CD8-positive, alpha-beta memory T cell (primary cell): ENCODE measurements at regions not wholly inside any gene's neighbourhood (a gene's known extent, or its start where the extent isn't known, plus 50 kb on each side); places are given as distances from the start of the nearest gene placed in this dataset.

Experiments
- CTCF ChIA-PET: fragments of 350-600 bp; sonication (Branson Sonifier 250); formaldehyde crosslinking; loops from one replicate; lab custom pipeline; 2021; ENCODE audit warnings: antibody characterized with exemption; lab: Charles Lee
- POLR2A ChIA-PET: fragments of 350-600 bp; sonication (Branson Sonifier 250); formaldehyde crosslinking; loops from one replicate; lab custom pipeline; 2021; ENCODE audit warnings: antibody characterized with exemption; lab: Charles Lee
- DNase-seq, 5 donors: peaks; one replicate each; pipeline versions ENCODE4 v3.0.0 to v3.0.0-alpha.2; 2020 to 2022; ENCODE audit warnings: mixed read lengths in 1 of 5
- H3K27ac ChIP-seq: one replicate; pipeline ENCODE4 v1.7.0; 2013; ENCODE audit warnings: low read depth, mild to moderate bottlenecking, low read length, moderate library complexity
- H3K27me3 ChIP-seq: 2 replicates; pipeline ENCODE4 v1.7.0; 2013; ENCODE audit warnings: low read length, mild to moderate bottlenecking; ENCODE audit not compliant: insufficient read depth, poor library complexity, severe bottlenecking
- H3K36me3 ChIP-seq: 2 replicates; pipeline ENCODE4 v1.7.0; 2013; ENCODE audit warnings: mild to moderate bottlenecking, low read length, moderate library complexity; ENCODE audit not compliant: insufficient read depth
- H3K4me1 ChIP-seq: 2 replicates; pipeline ENCODE4 v1.7.0; 2013; ENCODE audit warnings: mild to moderate bottlenecking, low read length, moderate library complexity; ENCODE audit not compliant: insufficient read depth
- H3K4me3 ChIP-seq: 2 replicates; pipeline ENCODE4 v1.7.0; 2013; ENCODE audit warnings: mild to moderate bottlenecking, low read length
- H3K9me3 ChIP-seq: 2 replicates; pipeline ENCODE4 v1.7.0; 2013; ENCODE audit warnings: mild to moderate bottlenecking, low read length
- H3K27ac Mint-ChIP-seq, 8 donors: one replicate each; pipeline ENCODE4 v1.8.0; 2020 to 2021; ENCODE audit warnings: mixed read lengths in 8 of 8, mild to moderate bottlenecking in 6 of 8, inconsistent platforms in 3 of 8, moderate library complexity in 3 of 8
- H3K27me3 Mint-ChIP-seq, 2 donors: one replicate each; pipeline ENCODE4 v1.8.0; 2020 to 2021; ENCODE audit warnings: mixed read lengths in 2 of 2, mild to moderate bottlenecking in 1 of 2, moderate library complexity in 1 of 2
- H3K36me3 Mint-ChIP-seq, 3 donors: one replicate each; pipeline ENCODE4 v1.8.0; 2020 to 2021; ENCODE audit warnings: mixed read lengths in 3 of 3, inconsistent platforms in 1 of 3, mild to moderate bottlenecking in 1 of 3
- H3K4me1 Mint-ChIP-seq, 3 donors: one replicate each; pipeline ENCODE4 v1.8.0; 2020 to 2021; ENCODE audit warnings: mixed read lengths in 3 of 3, inconsistent platforms in 1 of 3, mild to moderate bottlenecking in 1 of 3
- H3K4me3 Mint-ChIP-seq, 7 donors: one replicate each; pipeline ENCODE4 v1.8.0; 2020 to 2021; ENCODE audit warnings: mixed read lengths in 7 of 7, mild to moderate bottlenecking in 6 of 7, moderate library complexity in 4 of 7, inconsistent platforms in 2 of 7
- H3K9me3 Mint-ChIP-seq, 5 donors: one replicate each; pipeline ENCODE4 v1.8.0; 2020 to 2022; ENCODE audit warnings: mixed read lengths in 5 of 5, mild to moderate bottlenecking in 3 of 5, moderate library complexity in 2 of 5, inconsistent platforms in 1 of 5

DNA sequence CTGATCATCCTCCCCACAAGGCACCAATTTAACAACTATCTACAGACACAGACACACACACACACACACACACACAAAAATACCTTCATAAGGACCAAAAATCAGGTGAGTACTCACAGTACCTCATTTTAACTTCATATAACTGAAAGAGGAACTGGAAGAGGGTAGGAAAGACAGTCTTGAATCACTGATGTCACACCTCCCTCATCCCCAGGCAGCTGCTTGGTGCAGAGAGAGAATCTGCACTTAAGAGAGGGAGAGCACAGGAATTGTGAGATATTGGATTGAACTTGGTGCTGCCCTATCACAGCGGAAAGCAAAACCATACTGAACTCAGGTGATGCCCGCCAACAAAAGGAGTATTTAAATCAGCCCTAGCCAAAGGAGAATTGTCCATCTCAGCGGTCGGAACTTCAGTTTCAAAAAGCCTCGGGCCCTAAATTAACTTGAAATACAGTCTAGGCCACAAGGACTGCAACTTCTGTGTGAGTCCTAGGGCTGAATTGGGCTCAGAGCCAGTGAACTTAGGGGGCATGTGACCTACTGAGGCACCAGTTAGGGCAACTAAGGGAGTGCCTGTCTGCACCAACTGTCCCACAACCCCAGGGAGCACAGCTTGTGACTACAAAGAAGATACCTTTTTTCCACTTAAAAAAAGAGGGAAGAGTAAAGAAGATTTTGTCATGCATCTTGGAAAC, 211.1 kb downstream of the LRATD1 start:
- ChIA-PET CTCF (no interaction called here), POLR2A (no interaction called here)
- H3K27ac Mint-ChIP-seq = no peak overlapping the region
- H3K4me3 Mint-ChIP-seq = no peak overlapping the region
- H3K27ac ChIP-seq = no peak overlapping the region
- no peaks in the 10 kb centered on the region for H3K27me3 ChIP-seq
- H3K9me3 Mint-ChIP-seq = peaks cover 12 to 27% (median 17%) of the 10 kb centered on the region in 5 donors
- H3K9me3 ChIP-seq = no peaks in the 10 kb centered on the region
- no peak for DNase-seq
- no peaks in the 10 kb centered on the region for H3K36me3 ChIP-seq
- H3K4me1 ChIP-seq = no peaks in the 10 kb centered on the region
- H3K36me3 Mint-ChIP-seq = peaks cover 0 to 4% (median 0%) of the 10 kb centered on the region in 3 donors
- no peaks in the 10 kb centered on the region for H3K4me1 Mint-ChIP-seq
- H3K4me3 ChIP-seq = no peak overlapping the region
- peaks cover 0 to 2% of the 10 kb centered on the region in 2 donors for H3K27me3 Mint-ChIP-seq

DNA sequence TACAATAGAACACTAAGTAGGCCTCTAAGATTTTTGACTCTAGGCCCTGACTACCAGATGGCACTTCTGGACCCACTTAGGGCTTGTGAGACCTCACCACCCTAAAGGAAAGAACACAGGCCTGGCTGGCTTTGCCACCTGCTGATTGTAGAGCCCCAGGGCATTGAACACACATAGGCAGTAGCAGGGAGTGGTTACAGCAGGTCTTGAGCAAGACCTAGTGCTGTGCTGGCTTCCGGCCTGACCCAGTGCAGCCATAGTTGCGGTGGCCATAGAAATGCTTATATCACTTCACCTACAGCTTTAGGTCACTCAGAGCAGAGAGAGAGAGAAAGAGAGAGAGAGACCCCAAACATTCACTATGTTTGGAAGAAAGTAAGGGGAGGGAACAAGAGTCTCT, 223.2 kb downstream of the LRATD1 start:
- Histone ChIP-seq H3K4me3 (no peak overlapping the region), H3K27ac (no peak overlapping the region), H3K27me3 (no peaks in the 10 kb centered on the region), H3K36me3 (no peaks in the 10 kb centered on the region), H3K4me1 (no peaks in the 10 kb centered on the region), H3K9me3 (no peaks in the 10 kb centered on the region)
- no peaks in the 10 kb centered on the region for H3K4me1 Mint-ChIP-seq
- H3K27ac Mint-ChIP-seq = no peak overlapping the region
- H3K9me3 Mint-ChIP-seq = peaks cover 3 to 26% (median 4%) of the 10 kb centered on the region in 5 donors
- no peaks in the 10 kb centered on the region for H3K27me3 Mint-ChIP-seq
- ChIA-PET CTCF (no interaction called here), POLR2A (no interaction called here)
- DNase-seq = no peak
- H3K36me3 Mint-ChIP-seq = no peaks in the 10 kb centered on the region
- no peak overlapping the region for H3K4me3 Mint-ChIP-seq

DNA sequence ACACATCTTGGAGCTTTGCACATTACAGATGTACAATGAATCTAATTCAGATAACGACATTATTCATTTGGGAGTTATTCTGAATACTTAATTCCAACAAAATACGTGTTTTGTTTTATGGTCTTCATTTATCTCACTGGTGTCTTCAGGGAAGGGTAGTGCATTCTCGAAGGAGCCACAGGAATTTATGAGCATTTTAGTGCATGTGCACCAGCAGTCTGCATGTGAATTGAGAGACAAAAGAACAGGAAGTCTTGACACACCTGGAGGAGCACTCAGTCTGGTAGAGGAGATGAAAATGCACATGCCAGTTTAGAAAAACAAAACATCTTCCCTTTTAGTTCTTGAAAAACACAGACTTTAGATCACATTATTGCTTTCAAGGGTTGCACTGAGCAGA, 228.7 kb downstream of the LRATD1 start:
- Histone ChIP-seq H3K36me3 (no peaks in the 10 kb centered on the region), H3K27ac (no peak overlapping the region), H3K27me3 (no peaks in the 10 kb centered on the region), H3K9me3 (no peaks in the 10 kb centered on the region), H3K4me3 (no peak overlapping the region), H3K4me1 (no peaks in the 10 kb centered on the region)
- H3K27me3 Mint-ChIP-seq = no peaks in the 10 kb centered on the region
- H3K4me3 Mint-ChIP-seq = no peak overlapping the region
- H3K9me3 Mint-ChIP-seq = peaks cover 6 to 24% (median 9%) of the 10 kb centered on the region in 5 donors
- H3K27ac Mint-ChIP-seq = no peak overlapping the region
- no peaks in the 10 kb centered on the region for H3K36me3 Mint-ChIP-seq
- H3K4me1 Mint-ChIP-seq = no peaks in the 10 kb centered on the region
- CTCF ChIA-PET = no interaction called here
- POLR2A ChIA-PET = no interaction called here
- no peak for DNase-seq

DNA sequence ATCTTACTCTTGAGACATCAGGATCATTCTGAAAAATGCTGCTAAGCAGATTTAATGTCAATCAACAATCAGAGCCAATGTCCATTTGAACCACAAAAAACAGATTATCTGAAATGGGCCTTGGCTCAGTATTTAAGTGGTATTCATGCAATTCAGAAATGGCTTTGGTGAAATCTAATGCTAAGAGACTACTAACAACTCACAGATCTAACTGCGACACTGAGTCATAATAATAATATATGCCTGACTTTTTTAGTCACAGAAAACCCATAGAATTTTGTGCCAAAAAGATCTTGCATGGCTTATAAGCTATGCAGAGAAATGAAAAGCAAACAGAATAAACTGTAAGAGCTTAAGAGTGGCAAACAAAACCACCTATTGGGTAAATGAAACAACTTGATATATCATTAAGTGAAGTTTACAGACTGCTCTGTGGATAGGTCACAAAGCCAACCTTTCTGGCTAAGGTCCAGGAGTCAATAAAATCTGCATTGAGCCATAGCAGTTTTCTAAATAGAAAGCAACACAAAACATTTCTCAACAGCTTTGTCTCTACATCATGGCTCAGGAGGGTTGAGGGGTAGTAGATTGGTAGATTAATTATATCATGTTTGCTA, 234.3 kb downstream of the LRATD1 start:
- Histone ChIP-seq H3K4me1 (no peaks in the 10 kb centered on the region), H3K27me3 (no peaks in the 10 kb centered on the region), H3K4me3 (no peak overlapping the region), H3K27ac (no peak overlapping the region), H3K36me3 (no peaks in the 10 kb centered on the region), H3K9me3 (no peaks in the 10 kb centered on the region)
- CTCF ChIA-PET = no interaction called here
- H3K27ac Mint-ChIP-seq = no peak overlapping the region
- POLR2A ChIA-PET = no interaction called here
- no peaks in the 10 kb centered on the region for H3K4me1 Mint-ChIP-seq
- DNase-seq = no peak
- H3K9me3 Mint-ChIP-seq = peaks cover 0 to 15% (median 4%) of the 10 kb centered on the region in 5 donors
- no peak overlapping the region for H3K4me3 Mint-ChIP-seq
- no peaks in the 10 kb centered on the region for H3K36me3 Mint-ChIP-seq
- peaks cover 0 to 3% of the 10 kb centered on the region in 2 donors for H3K27me3 Mint-ChIP-seq

DNA sequence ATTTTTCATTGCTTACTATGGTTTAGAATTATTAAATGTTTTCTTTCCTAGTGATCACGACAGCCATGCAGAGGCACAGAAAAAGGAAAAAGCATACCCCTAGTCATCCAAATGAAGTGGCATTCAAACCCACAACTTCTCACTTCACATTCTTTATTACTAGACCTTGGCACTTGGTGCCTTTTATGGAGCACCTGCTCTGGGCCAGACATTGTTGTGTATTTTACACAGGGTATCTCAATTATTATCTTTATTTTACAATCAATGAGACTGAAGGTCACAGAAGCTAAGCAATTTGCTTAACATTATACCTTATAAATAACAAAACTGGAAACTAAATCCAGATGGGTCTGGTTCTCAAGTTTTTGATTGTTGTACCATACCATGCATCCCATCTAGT, 235.3 kb downstream of the LRATD1 start:
- no peaks in the 10 kb centered on the region for H3K4me1 ChIP-seq
- POLR2A ChIA-PET = no interaction called here
- H3K4me3 ChIP-seq = no peak overlapping the region
- H3K27me3 ChIP-seq = no peaks in the 10 kb centered on the region
- Mint-ChIP-seq H3K9me3 (peaks cover 0 to 15% (median 4%) of the 10 kb centered on the region in 5 donors), H3K27ac (no peak overlapping the region), H3K36me3 (no peaks in the 10 kb centered on the region), H3K27me3 (peaks cover 0 to 3% of the 10 kb centered on the region in 2 donors), H3K4me1 (no peaks in the 10 kb centered on the region), H3K4me3 (no peak overlapping the region)
- no peak for DNase-seq
- CTCF ChIA-PET = no interaction called here
- H3K9me3 ChIP-seq = no peaks in the 10 kb centered on the region
- H3K27ac ChIP-seq = no peak overlapping the region
- no peaks in the 10 kb centered on the region for H3K36me3 ChIP-seq

DNA sequence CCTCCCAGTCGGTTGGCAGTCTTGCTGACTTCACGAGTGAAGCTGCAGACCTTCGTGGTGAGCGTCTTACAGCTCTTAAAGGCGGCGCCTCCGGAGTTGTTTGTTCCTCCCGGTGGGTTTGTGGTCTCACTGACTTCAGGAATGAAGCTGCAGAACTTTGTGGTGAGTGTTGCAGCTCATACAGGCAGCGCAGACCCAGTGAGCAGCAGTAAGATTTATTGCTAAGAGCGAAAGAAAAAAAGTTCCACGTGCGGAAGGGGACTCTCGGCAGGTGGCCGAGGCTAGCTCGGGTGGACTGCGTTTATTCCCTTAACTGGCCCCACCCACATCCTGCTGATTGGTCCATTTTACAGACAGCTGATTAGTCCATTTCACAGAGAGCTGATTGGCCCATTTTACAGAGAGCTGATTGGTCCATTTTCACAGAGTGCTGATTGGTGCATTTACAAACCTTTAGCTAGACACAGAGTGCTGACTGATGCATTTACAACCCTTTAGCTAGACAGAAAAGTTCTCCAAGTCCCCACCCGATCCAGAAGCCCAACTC, 240.3 kb downstream of the LRATD1 start:
- Mint-ChIP-seq H3K36me3 (no peaks in the 10 kb centered on the region), H3K4me1 (no peaks in the 10 kb centered on the region), H3K27me3 (peaks cover 0 to 3% of the 10 kb centered on the region in 2 donors), H3K27ac (no peak overlapping the region), H3K9me3 (peaks cover 0 to 8% (median 3%) of the 10 kb centered on the region in 5 donors), H3K4me3 (peak overlapping the region in 2 of 7 donors; percentile 35 to 51)
- no peak for DNase-seq
- CTCF ChIA-PET = no interaction called here
- Histone ChIP-seq H3K27ac (no peak overlapping the region), H3K27me3 (no peaks in the 10 kb centered on the region), H3K36me3 (no peaks in the 10 kb centered on the region), H3K4me3 (no peak overlapping the region), H3K4me1 (no peaks in the 10 kb centered on the region), H3K9me3 (no peaks in the 10 kb centered on the region)
- POLR2A ChIA-PET = no interaction called here

DNA sequence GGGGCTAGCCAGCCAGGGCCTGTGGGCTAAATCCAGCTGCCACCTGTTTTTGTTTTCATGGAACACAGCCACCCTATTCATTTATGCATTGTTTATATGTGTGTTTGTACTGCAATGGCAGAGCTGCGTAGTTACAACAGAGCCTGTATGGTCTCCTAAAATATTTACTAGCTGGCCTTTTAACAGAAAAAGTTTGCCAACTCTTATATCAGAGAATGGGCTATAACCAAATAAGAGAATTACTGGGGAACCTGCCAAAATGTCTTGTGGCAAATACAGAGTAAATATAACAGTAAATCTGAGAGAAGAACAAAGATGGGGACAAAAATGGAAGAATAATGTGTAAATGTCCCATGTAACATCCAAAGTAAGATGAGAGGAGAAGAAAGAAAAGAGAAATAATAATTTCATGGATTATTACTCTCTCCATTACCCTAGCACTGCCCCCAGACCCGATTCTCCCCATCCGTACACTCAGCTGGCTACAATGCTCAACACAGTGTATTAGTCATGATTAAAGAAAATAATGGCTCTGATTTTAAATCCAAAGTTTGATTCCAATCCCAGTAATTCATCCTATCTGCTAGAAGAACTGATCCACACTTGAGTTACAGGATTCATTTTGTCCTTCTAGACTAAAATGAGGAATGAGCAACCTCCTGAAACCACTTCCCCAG, 249.3 kb downstream of the LRATD1 start:
- Mint-ChIP-seq H3K27me3 (peaks cover 0 to 2% of the 10 kb centered on the region in 2 donors), H3K9me3 (no peaks in the 10 kb centered on the region), H3K4me1 (no peaks in the 10 kb centered on the region), H3K36me3 (no peaks in the 10 kb centered on the region), H3K27ac (no peak overlapping the region), H3K4me3 (no peak overlapping the region)
- Histone ChIP-seq H3K36me3 (no peaks in the 10 kb centered on the region), H3K27me3 (no peaks in the 10 kb centered on the region), H3K4me3 (no peak overlapping the region), H3K9me3 (no peaks in the 10 kb centered on the region), H3K27ac (no peak overlapping the region), H3K4me1 (no peaks in the 10 kb centered on the region)
- ChIA-PET CTCF (no interaction called here), POLR2A (no interaction called here)
- no peak for DNase-seq

DNA sequence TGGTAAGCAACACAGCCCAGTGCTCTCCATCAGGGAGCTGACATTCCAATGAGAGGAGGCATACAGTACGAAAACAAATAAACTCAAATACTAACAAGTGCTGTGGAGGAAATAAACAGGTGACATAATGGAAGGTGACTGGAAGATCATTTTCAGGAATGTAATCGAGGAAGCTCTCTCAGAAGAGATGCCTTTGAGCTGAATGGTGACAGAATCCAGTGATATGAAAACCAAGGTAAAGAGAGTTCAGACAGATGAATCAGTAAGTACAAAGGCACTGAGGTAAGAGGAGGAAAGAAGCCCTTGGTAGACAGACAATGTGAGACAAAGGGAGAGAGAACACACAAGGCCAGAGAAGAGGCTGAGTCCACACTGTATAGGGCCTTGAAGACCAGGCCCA, 252.1 kb downstream of the LRATD1 start:
- Histone ChIP-seq H3K9me3 (no peaks in the 10 kb centered on the region), H3K36me3 (no peaks in the 10 kb centered on the region), H3K4me3 (no peak overlapping the region), H3K27ac (no peak overlapping the region), H3K27me3 (no peaks in the 10 kb centered on the region), H3K4me1 (no peaks in the 10 kb centered on the region)
- Mint-ChIP-seq H3K36me3 (no peaks in the 10 kb centered on the region), H3K4me3 (no peak overlapping the region), H3K4me1 (no peaks in the 10 kb centered on the region), H3K9me3 (no peaks in the 10 kb centered on the region), H3K27me3 (peaks cover 0 to 2% of the 10 kb centered on the region in 2 donors), H3K27ac (no peak overlapping the region)
- CTCF ChIA-PET = no interaction called here
- POLR2A ChIA-PET = no interaction called here
- no peak for DNase-seq
